ENCODE measurements at regions not wholly inside any gene's neighbourhood (a gene's known extent, or its start where the extent isn't known, plus 50 kb on each side); places are given as distances from the start of the nearest gene placed in this dataset.

DNA sequence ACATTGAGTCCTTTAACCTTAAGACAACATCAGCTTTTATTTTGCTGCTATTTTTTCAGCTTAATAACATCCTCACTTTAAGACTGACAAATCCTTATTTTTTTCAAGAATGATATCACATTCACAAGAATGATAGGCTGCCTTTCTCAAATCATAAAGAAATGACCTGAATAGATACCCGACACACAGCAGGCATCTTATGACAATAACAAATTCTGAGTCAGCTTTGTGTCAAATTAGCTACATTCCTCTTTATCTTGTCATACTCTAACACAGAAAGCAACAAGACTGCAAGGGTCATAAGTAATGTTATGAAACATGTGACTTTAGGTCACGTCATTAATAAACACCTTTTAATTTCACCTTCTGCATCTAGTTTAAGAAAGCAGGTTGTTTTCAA, 2387.6 kb downstream of the PCDH7 start:
- no peaks in the 10 kb centered on the region for H3K9me2 ChIP-seq (replicated peaks; ENCODE audit: low read length)
- no peaks in the 10 kb centered on the region for H3K27me3 ChIP-seq (ENCODE audit: low read length)
- TF ChIP-seq, protein P1, sequence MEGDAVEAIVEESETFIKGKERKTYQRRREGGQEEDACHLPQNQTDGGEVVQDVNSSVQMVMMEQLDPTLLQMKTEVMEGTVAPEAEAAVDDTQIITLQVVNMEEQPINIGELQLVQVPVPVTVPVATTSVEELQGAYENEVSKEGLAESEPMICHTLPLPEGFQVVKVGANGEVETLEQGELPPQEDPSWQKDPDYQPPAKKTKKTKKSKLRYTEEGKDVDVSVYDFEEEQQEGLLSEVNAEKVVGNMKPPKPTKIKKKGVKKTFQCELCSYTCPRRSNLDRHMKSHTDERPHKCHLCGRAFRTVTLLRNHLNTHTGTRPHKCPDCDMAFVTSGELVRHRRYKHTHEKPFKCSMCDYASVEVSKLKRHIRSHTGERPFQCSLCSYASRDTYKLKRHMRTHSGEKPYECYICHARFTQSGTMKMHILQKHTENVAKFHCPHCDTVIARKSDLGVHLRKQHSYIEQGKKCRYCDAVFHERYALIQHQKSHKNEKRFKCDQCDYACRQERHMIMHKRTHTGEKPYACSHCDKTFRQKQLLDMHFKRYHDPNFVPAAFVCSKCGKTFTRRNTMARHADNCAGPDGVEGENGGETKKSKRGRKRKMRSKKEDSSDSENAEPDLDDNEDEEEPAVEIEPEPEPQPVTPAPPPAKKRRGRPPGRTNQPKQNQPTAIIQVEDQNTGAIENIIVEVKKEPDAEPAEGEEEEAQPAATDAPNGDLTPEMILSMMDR (conservative IDR thresholded peaks at IDR 0.05; ENCODE audit: low read depth, low read length), result no peak
- TF ChIP-seq EZH2phosphoT487 (IDR thresholded peaks at IDR 0.05; ENCODE audit: borderline replicate concordance, low read length) (no peak), EZH2 (IDR thresholded peaks at IDR 0.05; ENCODE audit: low read length, unreplicated experiment) (no peak)
- H3K79me2 ChIP-seq (ENCODE audit: low read length), result no peaks in the 10 kb centered on the region
- peak; percentile 21 for DNase-seq
- no peaks in the 10 kb centered on the region for H4K20me1 ChIP-seq (ENCODE audit: low read length)
- no peaks in the 10 kb centered on the region for H3K4me1 ChIP-seq (ENCODE audit: insufficient read depth, low read length)
- no peak overlapping the region for H3K4me2 ChIP-seq (ENCODE audit: low read length)
- H2AFZ ChIP-seq (ENCODE audit: low read length), result no peak overlapping the region
- H3K9ac ChIP-seq (ENCODE audit: low read length), result no peak overlapping the region
- CTCF ChIA-PET, result no interaction called here
- H3K27ac ChIP-seq (ENCODE audit: low read length), result no peak overlapping the region
- H3K4me3 ChIP-seq (ENCODE audit: low read length), result no peak overlapping the region
- POLR2A ChIA-PET (ENCODE audit: unreplicated experiment), result no interaction called here
- H3K9me3 ChIP-seq (ENCODE audit: low read length), result no peaks in the 10 kb centered on the region
- no peaks in the 10 kb centered on the region for H3K36me3 ChIP-seq (ENCODE audit: low read depth, low read length)
- intact Hi-C loops (cut with micrococcal nuclease), result no loop called here
- ATAC-seq, result no peak
- BruUV-seq (replicated peaks), result no TSS peak
- no peaks in the 10 kb centered on the region for H3F3A ChIP-seq (ENCODE audit: low read length, unreplicated experiment)

DNA sequence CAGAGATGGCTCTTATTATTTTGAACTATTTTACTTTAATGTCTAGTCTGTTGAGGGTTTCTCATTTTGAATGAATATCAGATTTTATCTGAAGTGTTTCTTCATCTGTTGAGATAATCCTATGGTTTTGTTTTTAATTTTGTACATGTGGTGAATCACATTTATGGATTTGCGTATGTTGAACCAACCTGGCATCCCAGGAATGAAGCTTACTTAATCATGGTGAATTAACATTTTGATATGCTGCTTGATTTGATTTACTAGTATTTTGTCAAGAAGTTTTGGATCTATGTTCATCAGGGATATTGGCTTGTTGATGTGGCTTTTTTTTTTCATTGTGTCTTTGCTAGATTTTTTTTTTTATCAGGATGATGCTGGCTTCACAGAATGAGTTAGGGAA, 2390.9 kb downstream of the PCDH7 start:
- no TSS peak for BruUV-seq (replicated peaks)
- Histone ChIP-seq H3K9ac (ENCODE audit: low read length) (no peak overlapping the region), H3F3A (ENCODE audit: low read length, unreplicated experiment) (no peaks in the 10 kb centered on the region), H3K4me2 (ENCODE audit: low read length) (no peak overlapping the region), H2AFZ (ENCODE audit: low read length) (no peak overlapping the region), H3K79me2 (ENCODE audit: low read length) (no peaks in the 10 kb centered on the region), H3K27ac (ENCODE audit: low read length) (no peak overlapping the region), H3K9me2 (replicated peaks; ENCODE audit: low read length) (no peaks in the 10 kb centered on the region), H3K9me3 (ENCODE audit: low read length) (no peaks in the 10 kb centered on the region), H3K4me3 (ENCODE audit: low read length) (no peak overlapping the region), H3K36me3 (ENCODE audit: low read depth, low read length) (no peaks in the 10 kb centered on the region), H3K27me3 (ENCODE audit: low read length) (no peaks in the 10 kb centered on the region), H4K20me1 (ENCODE audit: low read length) (no peaks in the 10 kb centered on the region), H3K4me1 (ENCODE audit: insufficient read depth, low read length) (no peaks in the 10 kb centered on the region)
- POLR2A ChIA-PET (ENCODE audit: unreplicated experiment), result no interaction called here
- CTCF ChIA-PET, result no interaction called here
- no peak for ATAC-seq
- TF ChIP-seq EZH2 (IDR thresholded peaks at IDR 0.05; ENCODE audit: low read length, unreplicated experiment), result no peak
- TF ChIP-seq, protein P1 (conservative IDR thresholded peaks at IDR 0.05; ENCODE audit: low read depth, low read length), result no peak
- DNase-seq, result no peak
- intact Hi-C loops (cut with micrococcal nuclease), result no loop called here

- no peaks in the 10 kb centered on the region for H3K9me3 ChIP-seq (ENCODE audit: low read length)
- ATAC-seq, result no peak
- no peak overlapping the region for H3K4me2 ChIP-seq (ENCODE audit: low read length)
- H3K79me2 ChIP-seq (ENCODE audit: low read length), result no peaks in the 10 kb centered on the region
- H3K27me3 ChIP-seq (ENCODE audit: low read length), result no peaks in the 10 kb centered on the region
- no peak for TF ChIP-seq EZH2 (IDR thresholded peaks at IDR 0.05; ENCODE audit: low read length, unreplicated experiment)
- TF ChIP-seq, protein P1 (conservative IDR thresholded peaks at IDR 0.05; ENCODE audit: low read depth, low read length), result no peak
- POLR2A ChIA-PET (ENCODE audit: unreplicated experiment), result no interaction called here
- no peak overlapping the region for H3K4me3 ChIP-seq (ENCODE audit: low read length)
- no peaks in the 10 kb centered on the region for H3K36me3 ChIP-seq (ENCODE audit: low read depth, low read length)
- DNase-seq, result no peak
- H2AFZ ChIP-seq (ENCODE audit: low read length), result no peak overlapping the region
- no peak overlapping the region for H3K27ac ChIP-seq (ENCODE audit: low read length)
- H3F3A ChIP-seq (ENCODE audit: low read length, unreplicated experiment), result no peaks in the 10 kb centered on the region
- H3K9me2 ChIP-seq (replicated peaks; ENCODE audit: low read length), result no peaks in the 10 kb centered on the region
- no TSS peak for BruUV-seq (replicated peaks)
- no peaks in the 10 kb centered on the region for H4K20me1 ChIP-seq (ENCODE audit: low read length)
- CTCF ChIA-PET, result no interaction called here
- no peaks in the 10 kb centered on the region for H3K4me1 ChIP-seq (ENCODE audit: insufficient read depth, low read length)
- no peak overlapping the region for H3K9ac ChIP-seq (ENCODE audit: low read length)
- intact Hi-C loops (cut with micrococcal nuclease), result no loop called here
Observed at GRCh38 chr4:33116871-33117270, 2396.7 kb downstream of the PCDH7 start.
